Keratinocyte (primary cell): ENCODE measurements at regions not wholly inside any gene's neighbourhood (a gene's known extent, or its start where the extent isn't known, plus 50 kb on each side); places are given as distances from the start of the nearest gene placed in this dataset.

ENCODE experiments used
- EZH2 ChIP-seq: IDR thresholded peaks from one replicate; pipeline ENCODE4 v1.6.1; 2012; ENCODE audit warnings: inconsistent platforms, mild to moderate bottlenecking, low read length, moderate library complexity
- TF ChIP-seq, protein P1 (sequence below), 3 experiments: IDR thresholded peaks in 1 of 3; conservative IDR thresholded peaks in 1 of 3; optimal IDR thresholded peaks in 1 of 3; 2 replicates in 2 of 3; 3 replicates in 1 of 3; pipeline versions ENCODE3 to v1.5.1; 2011; ENCODE audit warnings: low read length in 3 of 3, mild to moderate bottlenecking in 3 of 3, moderate library complexity in 2 of 3, control low read depth in 1 of 3, inconsistent platforms in 1 of 3; ENCODE audit not compliant: insufficient read depth in 2 of 3; ENCODE audit errors: extremely low read depth in 1 of 3

DNA sequence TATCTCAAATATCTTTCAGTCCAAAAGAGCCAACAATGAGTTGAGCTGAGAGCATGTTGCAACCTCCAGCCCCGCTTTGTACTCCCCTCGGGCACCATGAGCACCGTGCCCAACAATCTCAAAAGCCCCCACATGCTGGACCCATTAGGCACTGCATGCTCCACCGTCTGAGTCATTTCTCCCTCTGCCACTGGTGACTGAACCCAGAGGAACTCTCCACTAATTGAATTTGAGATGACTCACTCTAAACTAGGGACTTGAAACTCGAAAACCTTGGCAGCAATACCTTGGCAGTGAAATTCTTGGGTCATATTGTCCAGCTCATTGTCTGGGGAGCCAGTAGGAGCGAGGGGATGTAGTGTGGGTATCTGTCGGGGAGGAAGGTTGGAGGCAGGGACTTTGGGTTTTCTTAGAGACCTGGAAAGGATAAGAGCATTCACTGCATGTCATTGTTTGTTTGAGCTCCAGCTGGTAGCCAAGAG lies 49.9 kb upstream of the SLIT3 start:
- TF ChIP-seq, protein P1, sequence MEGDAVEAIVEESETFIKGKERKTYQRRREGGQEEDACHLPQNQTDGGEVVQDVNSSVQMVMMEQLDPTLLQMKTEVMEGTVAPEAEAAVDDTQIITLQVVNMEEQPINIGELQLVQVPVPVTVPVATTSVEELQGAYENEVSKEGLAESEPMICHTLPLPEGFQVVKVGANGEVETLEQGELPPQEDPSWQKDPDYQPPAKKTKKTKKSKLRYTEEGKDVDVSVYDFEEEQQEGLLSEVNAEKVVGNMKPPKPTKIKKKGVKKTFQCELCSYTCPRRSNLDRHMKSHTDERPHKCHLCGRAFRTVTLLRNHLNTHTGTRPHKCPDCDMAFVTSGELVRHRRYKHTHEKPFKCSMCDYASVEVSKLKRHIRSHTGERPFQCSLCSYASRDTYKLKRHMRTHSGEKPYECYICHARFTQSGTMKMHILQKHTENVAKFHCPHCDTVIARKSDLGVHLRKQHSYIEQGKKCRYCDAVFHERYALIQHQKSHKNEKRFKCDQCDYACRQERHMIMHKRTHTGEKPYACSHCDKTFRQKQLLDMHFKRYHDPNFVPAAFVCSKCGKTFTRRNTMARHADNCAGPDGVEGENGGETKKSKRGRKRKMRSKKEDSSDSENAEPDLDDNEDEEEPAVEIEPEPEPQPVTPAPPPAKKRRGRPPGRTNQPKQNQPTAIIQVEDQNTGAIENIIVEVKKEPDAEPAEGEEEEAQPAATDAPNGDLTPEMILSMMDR (optimal IDR thresholded peaks at IDR 0.05 in 1 of 3, IDR thresholded peaks at IDR 0.05 in 1 of 3, conservative IDR thresholded peaks at IDR 0.05 in 1 of 3; ENCODE audit: extremely low read depth in 1 of 3, insufficient read depth in 2 of 3, low read length in 3 of 3) = no peak
- no peak for TF ChIP-seq EZH2
